H1 (cell line): ENCODE measurements at regions not wholly inside any gene's neighbourhood (a gene's known extent, or its start where the extent isn't known, plus 50 kb on each side); places are given as distances from the start of the nearest gene placed in this dataset.

ENCODE experiments used
- POLR2A ChIP-seq, 2 experiments: IDR thresholded peaks; 1 replicate in 1 of 2; 2 replicates in 1 of 2; pipeline ENCODE4 v1.6.1; 2011; ENCODE audit warnings: low read depth in 2 of 2, low read length in 2 of 2, mild to moderate bottlenecking in 2 of 2; ENCODE audit errors: control extremely low read depth in 1 of 2
- RAD21 ChIP-seq, 2 experiments: IDR thresholded peaks in 1 of 2; conservative IDR thresholded peaks in 1 of 2; 2 replicates each; pipeline ENCODE4 v1.6.1; 2011; ENCODE audit warnings: low read depth in 2 of 2, low read length in 2 of 2, improper control_type of control experiment in 1 of 2, inconsistent platforms in 1 of 2, mild to moderate bottlenecking in 1 of 2, moderate library complexity in 1 of 2
- TF ChIP-seq, protein P1 (sequence below), 3 experiments: IDR thresholded peaks; 1 replicate in 2 of 3; 2 replicates in 1 of 3; pipeline versions ENCODE4 v1.5.1 to v1.6.1; 2011; ENCODE audit warnings: low read length in 3 of 3, mild to moderate bottlenecking in 3 of 3, inconsistent platforms in 2 of 3, low read depth in 1 of 3, moderate library complexity in 1 of 3; ENCODE audit not compliant: insufficient read depth in 1 of 3; ENCODE audit errors: control extremely low read depth in 1 of 3

DNA sequence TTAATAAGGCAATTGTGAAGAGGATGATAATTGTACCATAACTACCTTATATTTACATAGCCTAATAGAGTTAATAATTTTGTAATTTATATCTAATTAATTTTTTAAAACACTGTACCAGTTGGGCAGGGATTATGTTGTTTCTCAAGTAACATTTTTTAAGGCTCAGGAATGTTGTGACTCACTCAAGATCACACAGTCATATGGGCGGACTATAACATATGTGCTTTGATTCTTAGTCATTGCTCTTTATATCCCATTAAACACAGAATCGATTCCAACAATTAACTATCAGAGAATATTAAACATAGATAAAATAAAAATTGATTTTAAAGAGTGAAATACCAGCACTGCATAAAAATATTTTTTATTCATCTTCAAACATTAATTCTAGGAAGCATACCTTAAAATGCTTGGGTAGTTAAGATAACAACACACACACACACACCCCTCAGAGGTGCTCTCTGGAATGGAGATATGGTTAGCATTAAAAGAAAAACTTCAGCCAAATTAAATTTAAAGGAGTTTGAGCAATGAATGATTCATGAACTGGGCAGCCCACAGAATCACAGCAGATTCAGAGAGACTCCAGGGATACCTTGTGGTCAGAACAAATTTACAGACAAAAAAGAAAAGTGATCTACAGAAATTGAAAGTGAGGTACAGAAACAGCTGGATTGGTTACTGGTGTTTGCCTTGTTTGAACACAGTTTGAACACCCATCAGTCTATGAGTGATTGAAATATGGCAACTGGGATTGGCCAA is 869.4 kb upstream of the ID2 start:
- TF ChIP-seq POLR2A (IDR thresholded peaks at IDR 0.05; ENCODE audit: control extremely low read depth in 1 of 2, low read depth in 2 of 2, low read length in 2 of 2), result no peak
- TF ChIP-seq, protein P1, sequence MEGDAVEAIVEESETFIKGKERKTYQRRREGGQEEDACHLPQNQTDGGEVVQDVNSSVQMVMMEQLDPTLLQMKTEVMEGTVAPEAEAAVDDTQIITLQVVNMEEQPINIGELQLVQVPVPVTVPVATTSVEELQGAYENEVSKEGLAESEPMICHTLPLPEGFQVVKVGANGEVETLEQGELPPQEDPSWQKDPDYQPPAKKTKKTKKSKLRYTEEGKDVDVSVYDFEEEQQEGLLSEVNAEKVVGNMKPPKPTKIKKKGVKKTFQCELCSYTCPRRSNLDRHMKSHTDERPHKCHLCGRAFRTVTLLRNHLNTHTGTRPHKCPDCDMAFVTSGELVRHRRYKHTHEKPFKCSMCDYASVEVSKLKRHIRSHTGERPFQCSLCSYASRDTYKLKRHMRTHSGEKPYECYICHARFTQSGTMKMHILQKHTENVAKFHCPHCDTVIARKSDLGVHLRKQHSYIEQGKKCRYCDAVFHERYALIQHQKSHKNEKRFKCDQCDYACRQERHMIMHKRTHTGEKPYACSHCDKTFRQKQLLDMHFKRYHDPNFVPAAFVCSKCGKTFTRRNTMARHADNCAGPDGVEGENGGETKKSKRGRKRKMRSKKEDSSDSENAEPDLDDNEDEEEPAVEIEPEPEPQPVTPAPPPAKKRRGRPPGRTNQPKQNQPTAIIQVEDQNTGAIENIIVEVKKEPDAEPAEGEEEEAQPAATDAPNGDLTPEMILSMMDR (IDR thresholded peaks at IDR 0.05; ENCODE audit: control extremely low read depth in 1 of 3, insufficient read depth in 1 of 3, low read depth in 1 of 3, low read length in 3 of 3), result no peak
- no peak for TF ChIP-seq RAD21 (IDR thresholded peaks at IDR 0.05 in 1 of 2, conservative IDR thresholded peaks at IDR 0.05 in 1 of 2; ENCODE audit: low read depth in 2 of 2, low read length in 2 of 2)
